ENCODE measurements at regions not wholly inside any gene's neighbourhood (a gene's known extent, or its start where the extent isn't known, plus 50 kb on each side); places are given as distances from the start of the nearest gene placed in this dataset.

DNA sequence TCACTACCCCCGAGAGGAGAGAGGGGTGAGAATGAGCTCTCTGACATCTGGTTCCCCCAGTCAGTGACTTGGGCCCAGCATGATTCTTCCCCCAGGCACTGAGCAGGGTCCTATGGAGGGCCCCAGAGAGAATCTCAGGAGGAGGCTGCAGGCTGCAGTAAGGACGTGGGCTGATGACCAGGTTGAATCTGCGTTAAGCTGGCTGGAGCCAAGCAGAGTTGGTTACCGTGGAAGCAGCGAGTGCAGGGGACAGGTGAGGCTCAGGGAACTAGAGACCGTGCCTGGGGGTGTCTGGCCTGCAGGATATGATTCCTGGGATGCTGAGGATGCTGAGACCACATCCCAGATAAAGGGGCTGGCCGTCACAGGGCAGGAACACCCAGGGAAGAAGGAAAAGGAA is 314.3 kb upstream of the IRX1 start:
- TF ChIP-seq YY1 (IDR thresholded peaks at IDR 0.05; ENCODE audit: low read depth, low read length) (no peak), EP300 (IDR thresholded peaks at IDR 0.05; ENCODE audit: borderline replicate concordance in 1 of 2, control insufficient read depth in 1 of 2, low read depth in 2 of 2, low read length in 2 of 2) (no peak), EZH2 (IDR thresholded peaks at IDR 0.05; ENCODE audit: borderline replicate concordance, control insufficient read depth, low read depth, low read length) (no peak), RAD21 (IDR thresholded peaks at IDR 0.05; ENCODE audit: insufficient read depth, low read depth, low read length) (no peak), CTCF (IDR thresholded peaks at IDR 0.05 in 2 of 3, conservative IDR thresholded peaks at IDR 0.05 in 1 of 3; ENCODE audit: control insufficient read depth in 2 of 3, extremely low read depth in 1 of 3, insufficient read depth in 1 of 3, low read depth in 3 of 3, low read length in 3 of 3) (no peak)
